Activated T-cell treated with anti-CD3 and anti-CD28 coated beads, Interleukin-2, amount 50 U/mL, for 1 hour (primary cell): ENCODE measurements at regions not wholly inside any gene's neighbourhood (a gene's known extent, or its start where the extent isn't known, plus 50 kb on each side); places are given as distances from the start of the nearest gene placed in this dataset.

Source experiments
- DNase-seq: peaks from one replicate; pipeline ENCODE4 v3.0.0-alpha.2; 2020

DNA sequence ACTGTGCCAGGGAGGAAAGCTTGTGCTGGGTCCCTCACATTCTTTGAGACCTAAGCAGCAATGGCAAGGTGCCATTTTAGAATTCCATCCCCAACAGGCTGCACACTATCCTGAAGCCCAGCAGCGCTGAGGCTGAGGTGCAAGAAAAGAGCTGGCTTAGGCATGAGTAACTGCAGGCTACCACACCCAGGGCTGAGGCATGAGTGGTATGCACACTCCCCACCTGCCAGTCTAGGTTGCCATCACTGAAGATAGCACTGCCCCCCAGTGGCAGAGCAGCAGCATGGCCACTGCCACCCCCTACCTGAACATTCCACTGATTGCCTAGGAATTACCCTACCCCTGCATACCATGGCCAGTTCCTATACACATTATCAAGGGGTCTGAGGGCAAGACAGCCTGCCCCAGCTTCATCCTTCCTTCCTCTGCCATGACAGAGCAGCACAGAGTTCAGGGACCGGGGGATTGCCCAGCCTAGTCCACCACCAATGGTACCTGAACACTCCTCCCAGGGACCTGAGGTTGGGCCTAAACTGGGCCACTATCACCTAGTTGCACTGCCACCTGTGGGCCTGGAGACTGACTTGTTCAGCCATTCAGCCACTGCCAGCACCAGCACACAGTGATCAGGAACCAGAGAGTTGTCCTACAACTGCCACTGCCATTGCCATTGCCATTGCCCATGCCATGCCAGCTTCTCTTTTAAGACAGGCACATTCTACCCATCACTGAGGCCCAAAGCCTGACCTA is 129.8 kb downstream of the SATB1 start:
- DNase-seq = no peak

DNA sequence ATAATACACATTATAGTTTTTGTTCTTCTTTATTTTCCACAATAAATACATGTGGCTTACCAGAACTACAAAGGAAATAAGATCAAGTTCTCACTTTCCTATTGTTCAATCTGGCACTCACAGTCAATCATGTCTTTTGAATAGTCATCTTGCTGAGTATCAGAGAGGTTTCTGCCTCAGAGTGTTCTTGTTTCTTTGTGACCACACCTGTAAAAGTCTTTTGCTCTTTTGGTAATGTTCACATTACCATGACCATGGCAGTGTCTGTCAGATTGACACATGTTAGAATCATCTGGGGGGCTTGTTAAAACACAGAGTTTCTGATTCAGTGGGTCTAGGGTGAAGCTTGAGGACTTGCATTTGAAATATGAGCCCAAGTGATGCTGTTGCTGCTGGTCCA is 135.0 kb downstream of the SATB1 start:
- no peak for DNase-seq

DNA sequence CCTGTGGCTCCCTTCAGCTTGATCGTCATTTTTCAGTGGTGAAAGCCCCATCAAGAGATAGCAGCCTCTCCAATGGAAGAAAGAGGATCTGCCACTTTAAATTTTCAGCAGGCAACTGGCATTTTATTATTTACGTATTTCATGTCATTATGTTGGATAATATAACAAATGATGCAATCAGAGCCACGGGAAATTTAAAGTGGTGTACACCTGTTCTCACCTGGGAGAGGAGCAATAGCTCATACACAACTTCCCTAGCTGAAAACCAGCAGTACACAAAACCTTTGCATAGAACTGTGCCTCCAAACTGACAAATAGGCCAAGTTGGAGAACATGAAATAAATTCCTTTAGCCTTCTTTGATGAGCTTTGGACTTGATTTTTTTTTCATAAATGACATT is 136.9 kb downstream of the SATB1 start:
- no peak for DNase-seq

DNA sequence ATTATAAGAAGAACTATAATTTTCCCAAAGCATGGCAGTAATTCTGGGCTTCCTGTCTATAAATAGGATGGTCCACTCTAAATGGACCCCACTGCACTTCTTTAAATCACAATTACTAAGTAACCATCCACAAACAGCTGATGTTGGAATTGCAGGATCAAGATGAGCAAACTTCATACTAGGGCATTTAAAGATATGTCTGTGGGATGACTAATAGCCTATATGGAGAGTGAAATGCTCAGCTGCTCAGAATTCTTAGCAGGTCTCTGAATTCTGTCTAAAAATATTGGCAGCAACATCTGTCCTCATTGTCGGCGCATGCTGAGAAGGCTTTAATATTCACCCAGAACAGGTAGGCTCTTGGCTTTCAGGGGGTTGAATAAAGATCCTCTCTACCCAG is 140.4 kb downstream of the SATB1 start:
- DNase-seq = no peak

DNA sequence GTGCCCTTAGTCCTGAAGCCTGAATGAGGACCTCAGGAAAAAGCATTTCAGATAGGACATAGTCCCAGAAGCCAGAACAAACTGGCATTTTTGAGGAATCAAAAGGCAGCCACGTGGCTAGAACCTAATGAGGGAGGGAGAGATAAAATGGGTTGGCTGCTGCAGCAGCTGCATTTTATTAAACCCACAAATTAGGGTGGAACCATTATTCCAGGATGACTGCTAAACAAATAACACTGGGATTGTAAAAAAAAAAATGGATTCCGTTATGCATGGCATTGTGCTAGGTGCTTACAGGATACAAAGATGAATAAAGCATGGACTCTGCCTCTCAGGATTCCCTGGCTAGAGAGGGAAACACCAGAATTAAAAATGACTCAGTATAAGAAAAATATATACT is 141.5 kb downstream of the SATB1 start:
- no peak for DNase-seq

DNA sequence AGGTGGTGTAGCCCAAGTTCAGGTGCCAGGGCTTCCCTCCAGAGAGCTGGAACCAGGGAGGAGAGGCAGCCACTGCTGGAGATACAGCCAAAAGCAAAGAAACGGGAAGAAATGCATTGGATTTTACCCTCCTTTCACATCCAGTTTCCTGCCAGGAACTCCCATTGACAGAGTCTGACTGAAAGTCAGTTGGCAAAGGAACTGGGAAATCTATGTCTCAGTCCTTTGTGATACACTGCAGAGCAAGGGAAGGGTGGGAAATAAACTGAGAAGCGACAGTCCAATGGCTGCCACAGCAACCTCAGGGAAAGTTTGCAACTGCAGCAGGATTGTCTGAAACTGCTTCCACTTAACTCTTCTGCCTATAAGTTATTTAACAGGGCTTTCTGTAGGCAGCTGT is 142.6 kb downstream of the SATB1 start:
- DNase-seq = no peak

DNA sequence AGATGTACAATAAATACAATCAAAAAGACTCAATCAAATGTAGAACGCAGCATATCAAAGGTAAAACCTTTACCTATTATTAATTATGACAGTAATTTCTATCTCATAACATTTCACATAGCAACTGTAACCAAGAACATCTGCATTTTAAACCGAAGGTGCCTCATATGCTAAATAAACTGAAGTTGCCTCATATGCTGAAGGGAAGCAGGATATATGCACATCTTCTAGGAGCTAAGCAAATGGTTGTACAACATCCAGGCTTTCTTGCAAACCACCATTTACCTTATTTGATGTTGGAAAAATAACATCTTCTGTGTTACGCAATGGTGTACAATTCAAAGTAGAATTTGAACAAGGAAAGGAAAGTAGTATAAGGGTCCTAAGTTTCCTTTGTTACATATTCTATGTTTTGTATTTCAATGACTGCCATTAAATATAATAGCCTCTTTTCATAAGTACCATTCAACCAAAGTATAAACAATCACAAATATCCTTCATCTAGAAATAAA is 145.9 kb downstream of the SATB1 start:
- DNase-seq = no peak

DNA sequence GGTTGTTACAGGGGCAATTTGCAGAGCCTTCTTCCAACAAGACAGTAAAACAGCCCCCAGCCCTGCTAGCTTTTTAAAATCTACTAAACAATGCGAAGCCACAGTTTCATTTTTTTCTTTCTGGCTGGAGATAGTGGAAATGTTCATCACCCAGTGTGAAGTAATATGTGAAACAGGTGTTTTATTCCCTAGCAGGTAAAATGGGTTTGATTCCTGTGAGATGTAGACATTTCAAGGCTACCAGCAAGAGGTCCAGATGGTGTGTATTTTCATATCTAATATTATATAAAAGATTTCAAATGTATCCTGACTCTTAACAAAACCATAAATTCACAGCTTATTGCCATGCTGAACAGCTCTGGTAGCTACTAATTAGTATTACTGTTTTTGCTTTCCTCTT is 160.3 kb downstream of the SATB1 start:
- DNase-seq = no peak

DNA sequence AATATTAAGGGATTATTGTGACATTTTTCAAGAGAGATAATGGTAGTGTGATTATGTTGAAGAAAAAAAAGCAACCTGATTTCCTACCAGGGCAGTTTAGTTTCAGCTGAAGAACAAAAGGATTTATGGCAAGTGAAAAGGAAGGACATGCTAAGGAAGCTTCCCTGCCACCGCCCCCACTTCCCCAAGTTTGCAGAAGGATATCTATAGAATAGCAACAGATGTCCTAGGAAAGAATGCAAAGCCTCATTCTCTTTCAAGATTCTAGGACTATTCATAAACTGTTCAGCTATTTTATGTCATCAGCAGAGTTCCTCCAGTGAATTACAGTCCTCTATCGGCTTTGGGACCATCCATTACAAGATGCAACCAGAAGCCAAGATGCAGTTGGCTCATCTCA is 160.8 kb downstream of the SATB1 start:
- no peak for DNase-seq

DNA sequence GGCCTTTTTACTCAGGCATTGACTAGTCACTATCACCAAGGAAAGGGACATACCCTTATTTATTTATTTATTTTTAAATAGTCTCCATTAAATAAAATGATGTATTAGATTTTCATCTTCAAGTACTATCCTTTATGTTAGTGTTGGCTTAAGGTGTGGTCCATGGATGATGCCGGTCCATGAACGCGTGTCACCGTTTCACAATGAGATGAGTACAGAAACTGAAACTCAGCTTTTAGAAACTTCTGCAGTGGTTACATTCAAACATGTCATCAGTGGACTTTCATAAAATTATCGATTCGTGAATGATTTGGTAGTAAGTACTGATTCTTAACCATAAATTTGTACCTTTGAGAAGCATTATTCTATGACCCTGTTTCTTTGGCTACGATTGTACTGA is 166.6 kb downstream of the SATB1 start:
- DNase-seq = no peak

DNA sequence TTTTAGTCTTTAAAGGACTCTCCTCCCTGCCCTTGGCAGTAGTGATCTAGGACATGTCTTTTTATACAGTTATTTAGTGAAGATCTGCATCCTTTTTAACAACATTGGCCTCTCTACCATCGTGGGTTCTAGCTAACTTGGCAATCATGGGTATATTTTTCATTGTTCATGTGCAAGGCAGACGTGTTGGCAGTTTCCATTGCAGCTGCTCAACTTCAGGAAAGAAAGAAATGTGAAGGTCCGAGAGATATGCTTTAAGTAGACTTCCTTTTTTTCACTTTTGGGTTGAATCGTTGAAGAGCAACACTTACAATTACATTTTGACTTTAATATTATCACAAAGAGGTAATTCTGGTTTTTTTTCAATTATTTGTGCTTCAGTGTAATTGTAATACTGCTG is 172.6 kb downstream of the SATB1 start:
- no peak for DNase-seq

DNA sequence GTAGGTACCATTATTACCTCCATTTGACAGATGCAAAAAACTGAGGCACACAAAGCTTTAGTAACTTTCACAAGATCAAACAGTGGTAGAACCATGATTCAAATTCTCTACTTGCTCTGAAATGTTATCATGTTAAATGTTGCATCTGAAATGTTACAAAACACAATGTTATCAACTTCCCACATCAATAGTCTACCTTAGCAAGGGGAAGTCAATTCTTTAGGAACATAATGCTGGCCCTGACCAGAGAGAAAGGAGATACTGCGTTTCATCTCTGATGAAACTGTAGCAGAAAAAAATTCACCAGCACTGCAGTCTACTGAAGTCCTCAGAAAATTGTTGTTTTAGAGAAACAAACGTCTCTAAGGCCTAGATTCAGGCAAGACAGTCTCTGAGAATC is 174.1 kb downstream of the SATB1 start:
- DNase-seq = no peak

DNA sequence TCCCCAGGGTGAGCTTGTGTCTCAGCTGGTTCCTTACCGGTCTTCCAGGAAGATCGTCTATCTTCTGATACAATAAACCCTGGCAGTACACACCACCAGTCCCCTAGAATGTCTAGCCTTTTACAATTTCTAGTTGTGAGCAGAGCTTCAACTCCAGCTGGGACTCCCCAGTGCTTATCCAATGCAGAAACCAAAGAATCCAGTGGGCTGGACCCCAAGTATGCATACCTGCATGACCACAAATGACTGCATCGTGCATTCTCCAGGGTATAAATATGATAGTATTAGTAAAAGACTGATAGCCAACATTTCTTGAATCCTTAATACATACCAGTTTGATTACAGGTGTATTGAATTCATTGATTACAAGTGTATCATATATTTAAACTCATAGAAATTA is 176.0 kb downstream of the SATB1 start:
- DNase-seq = no peak

DNA sequence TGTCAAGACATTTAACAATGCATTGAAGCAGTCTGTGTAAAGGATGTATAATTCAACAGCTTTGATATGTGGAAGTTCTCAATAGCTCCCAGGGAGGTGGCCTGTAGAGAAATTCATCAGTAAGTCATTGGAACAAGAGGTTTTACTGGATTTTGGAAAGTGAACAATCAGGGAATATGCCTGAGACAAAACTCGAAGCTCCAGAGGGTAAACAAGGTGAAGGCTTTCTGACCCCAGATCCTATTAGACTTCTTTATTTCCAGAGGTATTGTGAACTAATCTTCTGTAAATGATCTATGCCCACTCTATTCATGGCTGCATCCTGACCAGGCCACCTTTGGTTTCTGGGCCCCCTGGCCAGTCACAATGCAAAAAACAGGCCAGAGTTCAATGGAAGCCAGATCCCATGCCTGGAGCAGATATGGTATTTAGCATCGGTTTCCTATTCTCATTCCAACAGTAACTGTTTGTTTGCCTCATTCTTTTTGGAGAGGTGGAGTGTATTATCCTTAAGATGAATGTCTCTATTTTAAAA is 177.3 kb downstream of the SATB1 start:
- no peak for DNase-seq

DNA sequence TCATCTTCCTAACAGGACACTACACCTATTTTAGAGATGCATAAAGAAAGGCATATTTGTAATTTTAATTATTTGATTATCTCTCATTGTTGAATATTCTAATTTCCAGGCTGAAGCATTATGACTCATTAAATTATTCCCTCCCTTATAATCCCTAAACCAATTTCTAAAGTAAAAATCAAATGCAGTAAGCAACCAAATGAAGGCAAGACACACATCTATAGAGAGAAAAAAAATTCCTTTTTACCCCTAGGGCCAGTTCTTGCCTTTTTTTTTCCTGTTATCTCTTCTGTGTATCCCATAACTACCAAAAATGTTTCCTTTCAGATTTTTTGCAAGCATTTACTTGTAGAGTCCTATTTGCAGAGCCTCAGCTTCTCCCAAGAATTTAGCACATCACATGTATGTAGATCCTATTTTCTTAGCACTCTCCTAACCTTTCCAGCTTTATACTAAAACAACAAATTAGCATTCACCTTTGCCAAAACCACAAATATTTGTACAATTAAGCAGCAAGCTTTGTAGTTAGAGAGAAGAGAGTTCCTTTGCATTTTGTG is 177.9 kb downstream of the SATB1 start:
- no peak for DNase-seq

DNA sequence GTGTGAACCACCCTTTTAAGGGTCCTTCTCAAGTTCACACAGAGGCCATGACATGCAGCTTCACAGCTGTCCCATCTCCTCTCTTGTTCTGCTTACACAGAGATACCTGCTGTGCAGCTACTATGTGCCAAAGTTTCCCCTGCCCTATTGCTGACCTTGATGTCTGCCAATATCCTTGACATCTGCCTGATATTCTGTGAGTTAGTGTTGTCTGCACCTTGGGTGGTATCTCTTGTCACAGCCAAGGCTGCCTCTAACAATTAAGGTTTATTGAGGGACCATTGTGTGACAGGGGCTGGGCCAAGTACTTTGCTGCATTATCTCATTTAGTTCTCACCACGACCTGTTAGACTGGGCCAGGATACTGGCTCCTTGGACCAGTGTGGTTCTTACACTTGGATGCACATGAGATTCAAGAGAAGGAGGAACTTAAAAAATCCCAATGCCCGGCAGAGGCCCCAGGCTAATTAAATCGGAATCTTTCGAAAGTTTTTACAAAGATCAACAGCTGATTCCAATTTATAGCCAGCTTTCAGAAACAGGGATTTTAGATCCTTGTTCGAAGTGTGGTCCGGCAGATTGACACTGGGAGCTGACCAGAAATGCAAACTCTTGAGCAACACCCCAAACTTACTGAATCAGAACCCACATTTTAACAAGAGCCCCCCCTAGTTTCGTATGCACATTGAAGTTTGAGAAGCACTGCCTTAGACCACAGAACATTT is 178.6 kb downstream of the SATB1 start:
- DNase-seq = no peak

DNA sequence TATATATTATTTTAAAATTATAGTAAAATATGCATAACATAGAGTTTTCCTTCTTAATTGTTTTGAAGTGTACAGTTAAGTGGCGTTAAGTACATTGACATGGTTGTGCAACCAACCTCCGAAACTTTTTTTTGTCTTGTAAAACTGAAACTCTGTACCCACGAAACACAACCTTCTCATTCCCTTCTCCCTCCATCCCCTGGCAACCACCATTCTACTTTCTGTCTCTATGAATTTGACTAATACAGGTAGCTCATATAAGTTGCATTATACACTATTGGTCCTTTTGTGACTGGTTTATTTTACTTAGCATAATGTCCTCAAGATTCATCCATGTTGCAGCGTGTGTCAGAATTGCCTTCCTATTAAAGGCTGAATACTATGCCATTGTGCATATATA is 179.4 kb downstream of the SATB1 start:
- no peak for DNase-seq

DNA sequence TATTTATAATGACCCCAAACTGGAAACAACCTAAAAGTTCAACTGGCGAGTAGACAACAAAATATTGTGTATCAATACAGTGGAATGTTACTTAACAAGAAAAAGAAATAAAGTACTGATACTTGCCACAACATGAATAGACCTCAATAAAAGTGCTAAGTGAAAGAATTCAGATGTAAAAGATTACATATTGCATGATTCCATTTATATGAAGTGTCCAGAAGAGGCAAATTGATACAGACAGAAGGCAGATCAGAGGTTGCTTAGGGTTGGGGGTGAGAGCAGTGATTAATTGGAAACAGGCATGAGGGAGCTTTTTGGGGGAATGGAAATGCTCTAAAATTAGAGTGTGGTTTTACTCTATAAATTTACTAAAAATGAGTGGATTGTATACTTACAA is 183.3 kb downstream of the SATB1 start:
- DNase-seq = no peak

DNA sequence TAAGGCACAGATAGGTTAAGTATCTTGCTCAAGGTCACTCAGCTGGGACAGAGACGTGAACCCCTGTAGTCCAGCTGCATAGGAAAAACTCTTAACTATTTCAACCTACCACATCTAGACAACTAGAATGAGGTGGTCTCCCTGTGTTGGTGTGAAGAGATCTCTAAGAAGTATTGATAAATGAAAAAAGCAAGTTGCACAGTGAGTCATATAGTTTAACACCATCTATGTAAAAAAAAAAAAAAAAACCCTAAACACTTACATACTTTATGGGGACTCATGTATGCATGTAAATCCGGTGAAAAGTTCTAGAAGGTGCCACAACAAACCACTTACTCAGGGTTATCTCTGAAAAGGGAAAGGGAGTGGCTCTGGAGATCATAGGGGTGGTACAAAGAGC is 185.5 kb downstream of the SATB1 start:
- no peak for DNase-seq

DNA sequence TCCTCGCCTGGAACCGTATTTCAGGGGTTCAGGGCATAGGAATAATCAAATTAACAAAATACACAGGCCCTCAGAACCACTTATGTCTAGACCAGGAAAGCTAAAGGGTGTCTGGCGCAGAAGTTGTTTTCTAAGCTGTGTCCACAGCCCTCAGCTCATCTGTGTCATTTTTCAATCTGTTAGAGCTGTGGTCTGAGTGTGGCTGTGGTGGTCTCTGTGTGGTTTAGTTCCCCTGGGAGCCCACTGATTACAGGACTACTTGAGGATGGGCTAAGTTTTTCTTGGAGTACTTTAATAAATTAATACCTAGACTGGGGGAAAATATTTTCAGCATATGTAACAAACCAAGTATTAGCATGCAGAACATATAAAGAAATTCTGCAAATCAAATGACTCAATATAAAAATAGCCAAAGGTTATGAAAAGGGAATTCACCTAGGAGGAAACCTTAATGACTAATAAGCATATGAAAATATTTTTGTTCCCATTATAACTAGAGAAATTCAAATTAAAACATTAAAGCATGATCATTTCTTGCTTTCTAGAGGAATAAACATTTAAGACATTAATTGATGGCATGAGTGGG is 186.3 kb downstream of the SATB1 start:
- no peak for DNase-seq

DNA sequence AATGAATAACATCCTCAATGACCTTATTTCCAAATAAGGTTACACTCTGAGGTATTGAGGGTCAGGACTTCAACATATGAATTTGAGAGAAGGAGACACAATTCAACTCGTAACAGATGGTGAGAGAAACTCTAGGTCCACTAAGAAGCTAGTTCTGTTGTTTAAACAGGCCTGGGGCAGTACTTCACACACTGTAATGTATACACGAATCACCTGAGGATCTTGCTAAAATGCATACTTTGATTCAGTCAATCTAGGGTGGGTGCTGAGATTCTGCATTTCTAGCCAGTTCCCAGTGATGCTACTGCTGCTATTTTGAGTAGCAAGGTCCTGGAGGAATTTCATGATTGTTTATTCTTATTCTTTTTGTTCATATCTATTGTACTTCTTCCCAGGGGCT is 186.8 kb downstream of the SATB1 start:
- DNase-seq = no peak

DNA sequence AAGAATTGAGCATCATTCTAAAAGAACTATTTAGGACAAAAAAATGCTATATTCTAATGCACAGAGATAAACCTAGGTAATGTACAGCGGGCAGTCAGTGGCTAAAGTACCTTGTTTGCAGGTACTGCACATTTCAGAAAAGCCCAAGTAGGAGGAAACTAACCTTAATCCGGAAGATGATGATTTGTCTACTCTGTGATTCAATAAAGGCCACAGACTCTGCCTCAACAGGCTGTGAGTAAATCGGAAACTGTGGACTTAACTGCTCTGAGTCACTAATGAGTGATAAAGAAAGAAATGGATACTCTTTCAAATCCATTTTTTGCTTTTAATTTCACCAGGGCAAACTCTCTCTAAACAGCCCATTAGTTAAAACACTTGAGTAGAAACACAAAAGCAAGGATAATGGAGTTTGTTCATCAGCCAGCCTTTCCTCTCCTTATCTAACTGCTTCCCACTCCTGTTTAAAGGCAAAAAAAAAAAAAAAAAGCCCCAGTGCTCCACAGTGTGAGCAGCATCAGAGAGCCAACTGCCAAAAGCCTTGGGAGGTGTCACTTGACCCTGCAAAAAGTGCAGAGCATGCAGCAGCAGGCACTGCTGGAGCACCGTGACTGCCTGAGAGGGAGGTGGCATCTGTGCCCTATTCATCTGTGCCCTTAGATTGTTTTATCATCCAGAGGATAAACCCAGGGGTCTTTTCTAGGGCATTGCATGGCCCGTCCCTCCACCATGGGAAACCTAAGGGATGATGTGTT is 187.7 kb downstream of the SATB1 start:
- DNase-seq = no peak

DNA sequence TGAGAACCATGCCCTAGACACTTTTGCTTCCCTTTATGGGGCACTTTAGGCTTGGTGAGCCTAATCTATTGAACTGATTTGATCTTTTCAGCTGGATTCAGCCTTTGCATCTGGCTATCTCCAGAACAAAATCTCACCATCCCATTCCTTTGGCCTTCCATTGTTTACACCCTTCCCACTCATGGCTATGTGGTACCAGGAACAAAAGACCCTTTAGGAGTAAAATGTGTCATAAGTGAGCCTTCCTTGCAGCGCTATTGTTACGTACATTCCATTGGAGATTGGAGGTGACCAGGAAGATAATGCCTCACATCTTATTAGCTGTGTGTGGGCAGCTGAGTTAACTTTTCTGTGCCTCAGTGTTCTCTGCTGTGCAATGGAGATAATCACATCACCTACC is 188.4 kb downstream of the SATB1 start:
- no peak for DNase-seq
